Activated CD8-positive, alpha-beta memory T cell treated with anti-CD3 and anti-CD28 coated beads for 36 hours (primary cell): ENCODE measurements at regions not wholly inside any gene's neighbourhood (a gene's known extent, or its start where the extent isn't known, plus 50 kb on each side); places are given as distances from the start of the nearest gene placed in this dataset.

Experiments used
- CTCF ChIA-PET: fragments of 350-600 bp; sonication (Branson Sonifier 250); formaldehyde crosslinking; loops from one replicate; lab custom pipeline; 2021; ENCODE audit warnings: antibody characterized with exemption; lab: Charles Lee
- POLR2A ChIA-PET: fragments of 350-600 bp; sonication (Branson Sonifier 250); formaldehyde crosslinking; loops from one replicate; lab custom pipeline; 2021; ENCODE audit warnings: antibody characterized with exemption; lab: Charles Lee

GRCh38 chr1:58317086-58317485 lies 229.4 kb downstream of the OMA1 start:
- ChIA-PET POLR2A (no interaction called here), CTCF (interaction anchor here (1.1 kb wide), 1 partner anchor 11 kb away, joined by 3 read pairs; no protein-coding TSS in a partner anchor)

- ChIA-PET POLR2A (no interaction called here), CTCF (no interaction called here)
Observed at GRCh38 chr1:58316141-58316540, 230.4 kb downstream of the OMA1 start.

- POLR2A ChIA-PET = no interaction called here
Observed at GRCh38 chr1:58312971-58313563, 233.5 kb downstream of the OMA1 start.

GRCh38 chr1:58312461-58312860 lies 234.1 kb downstream of the OMA1 start:
- CTCF ChIA-PET = no interaction called here
- POLR2A ChIA-PET = no interaction called here

More at GRCh38 chr1:58312971-58313563, 233.5 kb downstream of the OMA1 start:
- CTCF ChIA-PET = no interaction called here

GRCh38 chr1:58310881-58311280 lies 235.6 kb downstream of the OMA1 start:
- CTCF ChIA-PET = no interaction called here
- POLR2A ChIA-PET = no interaction called here

GRCh38 chr1:58310469-58310868 lies 236.1 kb downstream of the OMA1 start:
- POLR2A ChIA-PET = no interaction called here
- CTCF ChIA-PET = no interaction called here

GRCh38 chr1:58308206-58308605 lies 238.3 kb downstream of the OMA1 start:
- ChIA-PET CTCF (no interaction called here), POLR2A (no interaction called here)

- CTCF ChIA-PET = no interaction called here
Observed at GRCh38 chr1:58307431-58307830, 239.1 kb downstream of the OMA1 start.

GRCh38 chr1:58305622-58306021 lies 240.9 kb downstream of the OMA1 start:
- ChIA-PET CTCF (interaction anchor here (0.8 kb wide), 1 partner anchor 12 kb away, joined by 3 read pairs; no protein-coding TSS in a partner anchor), POLR2A (no interaction called here)

More at GRCh38 chr1:58307431-58307830, 239.1 kb downstream of the OMA1 start:
- POLR2A ChIA-PET = no interaction called here

- CTCF ChIA-PET = no interaction called here
- POLR2A ChIA-PET = no interaction called here
Observed at GRCh38 chr1:58304346-58304975, 242.1 kb downstream of the OMA1 start.

GRCh38 chr1:58303841-58304240 lies 242.7 kb downstream of the OMA1 start:
- POLR2A ChIA-PET = no interaction called here
- CTCF ChIA-PET = no interaction called here

GRCh38 chr1:58293388-58293787 lies 253.1 kb downstream of the OMA1 start:
- ChIA-PET POLR2A (no interaction called here), CTCF (no interaction called here)

- CTCF ChIA-PET = no interaction called here
Observed at GRCh38 chr1:58290685-58291372, 255.7 kb downstream of the OMA1 start.

GRCh38 chr1:58288624-58289142 lies 257.8 kb downstream of the OMA1 start:
- ChIA-PET POLR2A (no interaction called here), CTCF (no interaction called here)

More at GRCh38 chr1:58290685-58291372, 255.7 kb downstream of the OMA1 start:
- POLR2A ChIA-PET = no interaction called here

- POLR2A ChIA-PET = no interaction called here
Observed at GRCh38 chr1:58287894-58288623, 258.5 kb downstream of the OMA1 start.

GRCh38 chr1:58284225-58284510 lies 262.4 kb downstream of the OMA1 start:
- CTCF ChIA-PET = no interaction called here
- POLR2A ChIA-PET = no interaction called here

More at GRCh38 chr1:58287894-58288623, 258.5 kb downstream of the OMA1 start:
- CTCF ChIA-PET = no interaction called here

- POLR2A ChIA-PET = no interaction called here
- CTCF ChIA-PET = no interaction called here
Observed at GRCh38 chr1:58283388-58284224, 262.9 kb downstream of the OMA1 start.

- POLR2A ChIA-PET = no interaction called here
- CTCF ChIA-PET = no interaction called here
Observed at GRCh38 chr1:58282623-58283387, 263.7 kb downstream of the OMA1 start.
